HG02884 (cell line): ENCODE measurements at regions not wholly inside any gene's neighbourhood (a gene's known extent, or its start where the extent isn't known, plus 50 kb on each side); places are given as distances from the start of the nearest gene placed in this dataset.

Source experiments
- ATAC-seq: cut with Tn5 transposase; IDR thresholded peaks from one replicate; pipeline ENCODE4 v1.9.1; 2021; ENCODE audit warnings: mild to moderate bottlenecking, moderate library complexity; ENCODE audit not compliant: unreplicated experiment

- no peak for ATAC-seq
Measured at GRCh38 chr5:74054641-74055421, 428.8 kb downstream of the ARHGEF28 start.

- no peak for ATAC-seq
Measured at GRCh38 chr5:74054139-74054538, 428.1 kb downstream of the ARHGEF28 start.

- no peak for ATAC-seq
Measured at GRCh38 chr5:74052441-74053221, 426.6 kb downstream of the ARHGEF28 start.

- ATAC-seq = no peak
Measured at GRCh38 chr5:74051076-74051475, 425.1 kb downstream of the ARHGEF28 start.

GRCh38 chr5:74044936-74045335 lies 418.9 kb downstream of the ARHGEF28 start:
- ATAC-seq = no peak

GRCh38 chr5:74042959-74043358 lies 417.0 kb downstream of the ARHGEF28 start:
- no peak for ATAC-seq

- no peak for ATAC-seq
Measured at GRCh38 chr5:74042559-74042958, 416.6 kb downstream of the ARHGEF28 start.

- no peak for ATAC-seq
Measured at GRCh38 chr5:74041913-74042312, 415.9 kb downstream of the ARHGEF28 start.

GRCh38 chr5:74040811-74041491 lies 415.0 kb downstream of the ARHGEF28 start:
- ATAC-seq = no peak

- ATAC-seq = no peak
Measured at GRCh38 chr5:74040065-74040551, 414.1 kb downstream of the ARHGEF28 start.

GRCh38 chr5:74037321-74037720 lies 411.3 kb downstream of the ARHGEF28 start:
- no peak for ATAC-seq

- peak; percentile 57 for ATAC-seq
Measured at GRCh38 chr5:74035521-74035937, 409.5 kb downstream of the ARHGEF28 start.

- ATAC-seq = no peak
Measured at GRCh38 chr5:74034733-74035132, 408.7 kb downstream of the ARHGEF28 start.

GRCh38 chr5:74032617-74033016 lies 406.6 kb downstream of the ARHGEF28 start:
- no peak for ATAC-seq

- ATAC-seq = no peak
Measured at GRCh38 chr5:74031536-74031935, 405.5 kb downstream of the ARHGEF28 start.

GRCh38 chr5:74030821-74031220 lies 404.8 kb downstream of the ARHGEF28 start:
- no peak for ATAC-seq

- no peak for ATAC-seq
Measured at GRCh38 chr5:74030371-74030770, 404.4 kb downstream of the ARHGEF28 start.

- ATAC-seq = no peak
Measured at GRCh38 chr5:74028976-74029375, 403.0 kb downstream of the ARHGEF28 start.

- no peak for ATAC-seq
Measured at GRCh38 chr5:74028406-74028805, 402.4 kb downstream of the ARHGEF28 start.

- no peak for ATAC-seq
Measured at GRCh38 chr5:74027732-74028338, 401.8 kb downstream of the ARHGEF28 start.

GRCh38 chr5:74026310-74026709 lies 400.3 kb downstream of the ARHGEF28 start:
- ATAC-seq = no peak
